Ovary (tissue), 3 donors: ENCODE measurements at regions not wholly inside any gene's neighbourhood (a gene's known extent, or its start where the extent isn't known, plus 50 kb on each side); places are given as distances from the start of the nearest gene placed in this dataset.
"Not testable (repeated sequence)": the region's sequence is repeated elsewhere in the genome, so short reads cannot be mapped to it uniquely, and the experiment has no call there.

Experiments used
- CTCF ChIP-seq, 3 donors: fragments of 450-650 bp in 2 of 3; fragments of 200-600 bp in 1 of 3; IDR thresholded peaks; one replicate each; pipeline versions ENCODE4 v1.5.1 to v1.8.0; 2016 to 2022; ENCODE audit warnings: antibody characterized with exemption in 3 of 3, mild to moderate bottlenecking in 1 of 3
- EP300 ChIP-seq: sonication (generic); formaldehyde crosslinking; IDR thresholded peaks from one replicate; pipeline ENCODE4 v1.6.1; 2017; ENCODE audit warnings: antibody characterized with exemption
- POLR2A ChIP-seq: fragments of 450-650 bp; IDR thresholded peaks from one replicate; pipeline ENCODE4 v1.6.1; 2017; ENCODE audit warnings: antibody characterized with exemption, mild to moderate bottlenecking, moderate library complexity
- donor health status: DM: no; HTN: no; CAD: no.

- TF ChIP-seq CTCF (IDR thresholded peaks at IDR 0.05); POLR2A; EP300: not testable (repeated sequence)
These were observed 60.0 kb downstream of the ATP6V0E2 start for GRCh38 chr7:149933776-149934175.
